HG02763 (cell line): ENCODE measurements at regions not wholly inside any gene's neighbourhood (a gene's known extent, or its start where the extent isn't known, plus 50 kb on each side); places are given as distances from the start of the nearest gene placed in this dataset.
A peak's percentile ranks its signal among the peaks of the same experiment; 100 is the strongest.
"Not testable (repeated sequence)": the region's sequence is repeated elsewhere in the genome, so short reads cannot be mapped to it uniquely, and the experiment has no call there.

Experiments used
- ATAC-seq: cut with Tn5 transposase; IDR thresholded peaks from one replicate; pipeline ENCODE4 v1.9.1; 2021; ENCODE audit warnings: mild to moderate bottlenecking, moderate library complexity; ENCODE audit not compliant: unreplicated experiment

DNA sequence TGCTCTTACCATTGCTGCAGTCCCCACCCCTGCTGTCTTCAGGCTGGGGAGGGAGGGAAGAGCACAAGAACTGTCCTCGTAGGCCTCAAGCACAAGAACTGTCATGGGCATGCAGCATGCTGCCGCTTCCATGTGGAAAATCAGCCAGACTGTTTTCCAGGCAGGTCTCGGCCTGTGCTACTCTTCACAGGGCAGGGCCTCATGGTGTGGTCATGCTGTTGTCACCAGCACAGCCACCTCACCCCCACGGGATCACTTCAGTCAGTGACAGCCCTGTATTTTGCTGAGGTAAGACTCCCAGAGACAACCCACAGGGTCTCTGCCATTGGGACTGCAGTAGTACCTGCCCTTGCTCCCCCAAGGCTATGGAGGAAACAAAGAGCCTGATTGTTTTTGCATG is 205.3 kb downstream of the NAP1L3 start:
- ATAC-seq, result no peak

DNA sequence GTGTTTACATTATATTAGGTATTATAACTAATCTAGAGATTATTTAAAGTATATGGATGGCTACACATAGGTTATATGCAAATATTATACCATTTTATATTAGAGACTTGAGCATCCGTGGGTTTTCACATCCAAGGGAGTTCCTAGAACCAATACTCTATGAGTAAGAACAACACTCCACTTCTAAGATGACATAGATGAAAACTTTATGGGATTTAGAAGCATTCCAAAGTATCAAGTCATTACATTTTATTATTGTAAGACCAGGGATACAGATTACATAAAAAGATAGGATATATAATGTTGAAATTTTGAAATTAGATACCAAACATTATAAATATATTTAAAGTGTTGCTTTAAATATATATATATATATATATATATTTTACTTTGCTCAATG is 207.0 kb downstream of the NAP1L3 start:
- no peak for ATAC-seq

DNA sequence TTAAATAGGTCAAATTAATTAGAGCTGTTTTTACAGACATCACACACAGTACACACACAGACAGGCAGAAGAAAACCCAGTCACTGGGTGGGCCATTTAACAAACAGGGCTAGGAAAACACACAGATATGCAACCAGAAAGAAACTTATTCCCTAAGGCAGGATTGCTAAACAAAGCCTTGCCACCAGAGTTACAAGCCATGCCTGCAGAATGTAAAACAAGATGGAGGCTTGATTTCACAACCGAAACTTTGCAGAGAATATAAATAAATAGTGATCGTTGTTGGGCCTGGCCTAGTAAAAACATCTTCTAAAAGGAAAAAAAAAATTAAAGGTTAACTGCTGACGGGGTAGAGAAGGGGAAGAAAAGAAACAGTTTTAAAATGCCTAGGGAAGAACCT is 212.3 kb downstream of the NAP1L3 start:
- no peak for ATAC-seq

DNA sequence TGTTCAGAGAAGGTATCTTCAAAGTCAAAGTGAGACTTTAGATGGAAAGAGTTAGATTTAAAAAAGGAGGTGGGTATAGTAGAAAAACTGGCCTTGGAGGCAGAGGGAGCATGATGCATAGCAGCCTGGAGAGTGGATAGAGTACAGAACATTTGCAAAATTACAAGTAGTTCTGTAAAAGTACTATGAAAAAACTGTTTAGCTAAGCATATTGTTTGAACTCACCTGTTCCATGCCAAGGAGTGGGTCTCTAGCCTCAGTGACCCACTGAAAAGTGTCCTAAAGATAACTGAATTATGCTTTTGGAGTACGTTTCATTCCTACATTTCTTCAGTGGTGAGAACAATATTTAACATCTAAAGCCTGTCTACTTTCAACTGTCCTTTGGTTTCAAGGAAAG is 218.9 kb downstream of the NAP1L3 start:
- ATAC-seq, result no peak

DNA sequence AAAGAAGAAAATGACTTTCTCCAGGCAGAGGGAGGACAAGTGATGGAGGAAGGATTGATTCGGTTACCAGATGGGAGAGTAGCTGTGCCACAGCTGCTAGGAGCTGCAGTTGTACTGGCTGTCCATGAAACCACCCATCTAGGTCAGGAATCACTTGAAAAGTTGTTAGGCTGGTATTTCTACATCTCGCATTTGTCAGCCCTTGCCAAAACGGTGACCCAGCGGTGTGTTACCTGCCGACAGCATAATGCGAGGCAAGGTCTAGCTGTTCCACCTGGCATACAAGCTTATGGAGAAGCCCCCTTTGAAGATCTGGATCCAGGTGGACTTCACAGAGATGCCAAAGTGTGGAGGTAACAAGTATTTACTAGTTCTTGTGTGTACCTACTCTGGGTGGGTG is 238.7 kb downstream of the NAP1L3 start:
- ATAC-seq, result not testable (repeated sequence)

DNA sequence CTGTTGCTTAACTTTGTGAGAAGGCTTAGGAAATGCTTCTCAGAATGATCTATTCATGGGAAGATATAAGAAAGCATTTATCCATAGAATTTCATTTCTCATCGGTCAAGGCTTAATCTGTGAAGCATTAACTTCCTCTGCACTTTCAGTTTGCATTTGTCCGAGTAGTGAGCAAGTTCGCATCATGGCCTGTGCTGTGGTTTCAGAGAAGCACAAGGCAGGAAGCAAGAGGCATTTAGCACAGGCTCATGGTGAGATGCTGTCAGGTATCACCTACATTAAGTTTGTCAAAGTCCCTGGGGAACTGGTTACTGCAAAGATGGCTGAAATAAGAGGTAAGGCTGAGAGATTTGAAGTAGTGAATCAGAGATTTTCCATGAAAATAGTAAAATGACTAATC is 244.9 kb downstream of the NAP1L3 start:
- ATAC-seq, result no peak

DNA sequence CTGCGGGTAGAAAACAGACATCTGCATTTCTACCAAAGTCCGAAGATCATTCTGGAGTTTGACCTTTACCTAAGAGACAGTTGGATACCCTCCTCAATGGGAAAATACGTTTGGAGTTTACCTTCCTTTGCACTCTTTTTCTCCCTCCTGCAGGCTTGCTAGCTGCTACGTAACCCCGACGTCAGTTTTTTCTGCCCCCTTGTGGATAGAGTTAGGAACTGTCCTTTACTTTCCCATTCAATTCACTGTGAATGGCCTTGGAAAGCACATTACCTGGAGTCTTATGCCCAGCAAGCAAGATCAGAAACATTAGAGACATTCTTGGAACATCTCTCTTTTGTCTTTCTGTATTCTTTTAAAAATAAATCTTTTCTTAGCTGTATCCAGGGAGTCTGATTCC is 250.7 kb downstream of the NAP1L3 start:
- ATAC-seq, result peak; percentile 73

DNA sequence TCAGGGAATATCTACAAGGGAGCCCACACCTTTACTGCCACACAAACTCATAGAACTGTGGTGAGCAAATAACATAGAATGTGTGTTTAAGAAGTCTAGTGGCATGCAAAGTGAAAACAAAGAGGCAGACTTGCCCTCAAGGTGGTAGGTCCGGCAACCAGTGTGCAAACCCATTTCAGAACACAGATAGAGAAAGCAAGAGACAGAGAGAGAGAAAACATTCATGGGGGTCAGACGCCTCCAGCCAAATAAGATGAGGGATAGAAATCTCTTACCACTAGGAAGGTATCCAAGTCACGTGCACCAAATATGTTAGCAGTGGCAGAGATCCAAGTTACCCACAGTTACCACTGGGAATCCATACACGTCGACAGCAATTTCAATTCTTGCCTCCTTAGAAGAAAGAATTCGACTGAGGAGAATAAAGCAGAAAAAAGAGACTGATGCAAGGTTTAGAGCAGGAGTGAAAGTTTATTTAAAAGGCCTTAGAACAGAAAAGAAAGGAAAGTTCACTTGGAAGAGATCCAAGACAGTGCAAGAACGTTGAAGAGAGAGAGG is 252.8 kb downstream of the NAP1L3 start:
- ATAC-seq, result no peak

DNA sequence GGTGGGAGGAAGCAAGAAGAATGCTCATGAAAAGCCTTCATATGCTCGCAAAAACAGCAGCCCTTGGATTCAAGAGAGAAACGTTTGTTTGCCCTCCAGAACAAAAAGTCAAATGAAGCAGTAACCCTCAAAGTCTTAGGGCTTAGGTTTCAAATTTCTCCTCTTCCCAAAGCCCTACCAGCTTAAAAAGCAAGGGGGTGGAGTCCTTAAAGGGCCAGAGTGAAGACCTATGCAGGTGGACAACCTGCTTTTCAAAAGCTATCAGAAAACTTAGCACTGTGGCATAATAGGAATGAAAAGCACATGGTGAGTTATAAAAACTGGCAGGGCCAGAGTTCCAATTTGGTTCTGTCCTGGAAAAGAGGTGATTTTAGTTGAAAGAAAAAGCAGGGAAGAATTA is 253.3 kb downstream of the NAP1L3 start:
- no peak for ATAC-seq

DNA sequence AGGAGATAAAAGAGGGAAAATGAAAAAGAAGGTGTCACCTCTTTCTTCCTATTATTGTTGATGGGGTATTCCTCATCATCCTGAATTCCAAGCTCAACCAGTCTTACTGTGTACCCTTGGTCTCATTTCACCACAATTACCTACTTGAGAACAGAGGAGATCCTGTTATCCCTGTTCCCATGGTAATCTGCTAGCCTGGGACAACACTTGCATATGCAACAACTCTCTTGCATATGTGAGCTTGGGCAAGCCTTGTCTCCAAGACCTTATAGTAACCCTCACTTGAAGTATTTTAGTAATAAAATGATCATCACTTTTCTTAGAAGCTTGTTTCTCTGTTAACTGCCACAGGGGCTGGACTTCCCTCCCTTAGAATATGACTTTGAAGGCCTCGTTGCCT is 253.7 kb downstream of the NAP1L3 start:
- no peak for ATAC-seq

DNA sequence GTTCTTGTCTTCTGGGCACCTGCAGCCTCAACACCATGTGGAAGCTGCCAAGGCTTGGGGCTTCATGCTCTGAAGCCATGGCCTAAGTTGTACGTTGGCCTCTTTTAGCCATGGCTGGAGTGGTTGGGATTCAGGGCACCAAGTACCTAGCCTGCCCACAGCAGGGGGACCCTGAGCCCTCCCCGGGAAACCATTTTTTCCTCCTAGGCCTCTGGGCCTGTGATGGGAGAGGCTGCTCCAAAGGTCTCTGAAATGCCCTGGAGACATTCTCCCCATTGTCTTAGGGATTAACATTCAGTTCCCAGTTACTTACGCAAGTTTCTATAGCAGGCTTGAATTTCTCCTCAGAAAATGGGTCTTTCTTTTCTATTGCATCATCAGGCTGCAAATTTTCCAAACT is 269.3 kb downstream of the NAP1L3 start:
- ATAC-seq, result no peak

DNA sequence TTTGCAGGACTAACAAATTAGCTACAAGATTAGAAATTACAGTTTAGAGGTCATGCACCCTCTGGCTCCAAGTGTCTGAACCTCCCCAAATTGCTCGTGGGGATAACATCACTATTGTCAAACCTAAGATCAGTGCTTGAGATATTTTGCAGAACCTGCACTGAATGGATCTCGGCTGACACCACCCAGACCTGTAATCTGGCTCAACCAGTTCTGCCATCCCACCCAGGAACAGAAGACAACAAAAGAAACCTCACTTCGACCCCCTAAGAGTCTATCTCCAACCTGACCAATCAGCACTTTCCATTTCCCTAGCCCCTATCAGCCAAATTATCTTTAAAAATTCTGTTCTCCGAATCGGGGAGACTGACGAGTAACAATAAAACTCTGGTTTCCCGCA is 318.7 kb downstream of the NAP1L3 start:
- no peak for ATAC-seq

DNA sequence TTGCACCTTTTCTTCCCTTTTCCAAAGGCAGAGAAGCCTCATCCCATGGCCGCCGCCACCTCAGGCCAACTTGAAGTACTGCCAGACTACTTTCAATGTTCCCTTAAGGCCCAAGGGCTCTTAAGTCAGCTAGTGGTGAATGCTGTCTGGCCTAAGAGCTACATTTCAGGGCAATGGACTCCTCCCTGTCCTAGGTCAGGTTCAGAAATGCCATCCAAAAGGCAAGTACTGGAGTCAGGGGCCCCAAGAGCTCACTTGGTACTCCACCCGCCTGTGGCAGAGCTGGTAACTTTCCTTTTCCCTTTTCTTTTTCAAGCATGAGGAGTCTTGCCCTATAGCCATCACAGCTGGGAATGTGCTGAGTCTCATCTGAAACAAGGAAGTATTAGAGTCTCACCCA is 327.1 kb downstream of the NAP1L3 start:
- no peak for ATAC-seq

DNA sequence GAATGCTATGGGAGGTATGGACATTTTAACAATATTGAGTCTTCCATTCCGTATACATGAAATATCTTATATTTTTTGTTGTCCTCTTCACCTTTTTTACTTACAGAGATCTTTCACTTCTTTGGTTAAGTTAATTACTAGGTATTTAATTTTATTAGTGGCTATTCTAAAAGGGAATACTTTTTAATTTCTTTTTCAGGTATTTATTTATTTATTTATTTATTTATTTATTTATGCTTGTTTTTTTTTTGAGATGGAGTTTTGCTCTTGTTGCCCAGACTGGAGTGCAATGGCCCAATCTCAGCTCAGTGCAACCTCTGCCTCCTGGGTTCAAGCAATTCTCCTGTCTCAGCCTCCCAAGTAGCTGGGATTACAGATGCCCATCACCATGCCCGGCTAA is 329.1 kb downstream of the NAP1L3 start:
- ATAC-seq, result not testable (repeated sequence)

DNA sequence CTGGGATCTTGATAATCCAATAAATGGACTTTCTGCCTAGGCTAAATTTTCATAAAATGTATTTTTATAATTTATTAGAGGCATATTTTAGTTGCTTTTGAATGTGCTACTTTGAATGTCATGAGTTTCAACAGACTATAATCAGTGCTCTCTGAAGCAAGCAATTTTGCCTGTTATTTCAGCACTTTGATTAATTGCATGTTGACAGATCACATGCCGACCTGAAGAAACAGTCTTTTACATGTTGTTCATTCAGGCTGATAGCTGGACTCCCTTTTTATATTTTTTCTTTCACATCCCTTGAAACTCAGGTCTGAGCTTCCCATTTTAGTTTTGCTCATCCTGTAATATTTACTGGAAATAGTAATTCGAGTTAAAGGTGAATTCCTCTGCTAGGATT is 341.0 kb downstream of the NAP1L3 start:
- no peak for ATAC-seq

DNA sequence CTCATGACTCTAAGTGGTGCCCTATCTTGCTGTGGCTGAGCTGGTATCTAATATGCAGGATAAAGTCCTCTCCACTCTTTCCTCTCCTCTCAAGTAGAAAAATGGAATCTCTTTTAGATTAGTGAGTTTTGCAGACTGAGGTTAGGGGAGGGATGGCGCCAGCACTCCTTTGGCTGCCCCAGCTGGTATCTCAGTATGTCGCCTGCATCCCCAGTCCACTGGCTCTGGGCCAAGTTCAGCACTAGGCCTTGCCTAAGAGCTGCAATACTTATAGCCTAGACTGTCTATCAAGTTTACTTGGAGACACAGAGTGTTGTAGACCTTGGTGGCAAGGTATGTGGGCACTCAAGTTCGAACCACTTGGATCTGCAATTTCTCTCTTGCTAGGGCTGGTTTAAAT is 351.3 kb downstream of the NAP1L3 start:
- ATAC-seq, result no peak

DNA sequence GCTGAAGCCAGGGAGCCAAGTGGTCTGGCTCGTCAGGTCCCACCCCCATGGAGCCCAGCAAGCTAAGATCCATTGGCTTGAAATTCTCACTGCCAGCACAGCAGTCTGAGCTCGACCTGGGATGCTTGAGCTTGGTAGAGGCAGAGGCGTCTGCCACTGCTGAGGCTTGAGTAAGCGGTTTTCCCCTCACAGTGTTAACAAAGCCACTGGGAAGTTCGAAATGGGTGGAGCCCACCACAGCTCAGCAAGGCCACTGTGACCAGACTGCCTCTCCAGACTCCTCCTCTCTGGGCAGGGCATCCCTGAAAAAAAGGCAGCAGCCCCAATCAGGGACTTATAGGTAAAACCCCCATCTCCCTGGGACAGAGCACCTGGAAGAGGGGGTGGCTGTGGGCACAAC is 353.8 kb downstream of the NAP1L3 start:
- no peak for ATAC-seq
